IMR-90 (cell line): ENCODE measurements at regions not wholly inside any gene's neighbourhood (a gene's known extent, or its start where the extent isn't known, plus 50 kb on each side); places are given as distances from the start of the nearest gene placed in this dataset.

ENCODE experiments used
- BHLHE40 ChIP-seq: fragments of 150-350 bp; IDR thresholded peaks from 2 replicates; pipeline ENCODE4 v1.6.1; 2016; ENCODE audit warnings: mild to moderate bottlenecking, low read depth, low read length
- CEBPB ChIP-seq: IDR thresholded peaks from 2 replicates; pipeline ENCODE4 v1.6.1; 2012; ENCODE audit warnings: low read depth, low read length, improper control_type of control experiment
- CHD1 ChIP-seq: IDR thresholded peaks from 2 replicates; pipeline ENCODE4 v1.6.1; 2012; ENCODE audit warnings: low read depth, low read length, improper control_type of control experiment
- ELK1 ChIP-seq: fragments of 150-350 bp; IDR thresholded peaks from 2 replicates; pipeline ENCODE4 v1.6.1; 2016; ENCODE audit warnings: low read depth, mild to moderate bottlenecking, low read length, moderate library complexity, borderline replicate concordance
- MAFK ChIP-seq: IDR thresholded peaks from 2 replicates; pipeline ENCODE4 v1.6.1; 2012; ENCODE audit warnings: low read depth, low read length, improper control_type of control experiment
- MAZ ChIP-seq: IDR thresholded peaks from 2 replicates; pipeline ENCODE4 v1.6.1; 2012; ENCODE audit warnings: low read depth, mild to moderate bottlenecking, low read length, improper control_type of control experiment, moderate library complexity, borderline replicate concordance
- NFE2L2 ChIP-seq: fragments of 150-350 bp; IDR thresholded peaks from 2 replicates; pipeline ENCODE4 v1.6.1; 2016; ENCODE audit warnings: low read depth, mild to moderate bottlenecking, low read length
- POLR2A ChIP-seq: IDR thresholded peaks from 2 replicates; pipeline ENCODE4 v1.6.1; 2012; ENCODE audit warnings: mild to moderate bottlenecking, low read depth, low read length
- RAD21 ChIP-seq: IDR thresholded peaks from 2 replicates; pipeline ENCODE4 v1.6.1; 2012; ENCODE audit warnings: low read length, improper control_type of control experiment
- RCOR1 ChIP-seq: IDR thresholded peaks from 2 replicates; pipeline ENCODE4 v1.6.1; 2012; ENCODE audit warnings: mild to moderate bottlenecking, low read length, improper control_type of control experiment; ENCODE audit not compliant: insufficient replicate concordance
- RFX5 ChIP-seq: IDR thresholded peaks from 2 replicates; pipeline ENCODE4 v1.8.0; 2012; ENCODE audit warnings: low read depth, mild to moderate bottlenecking, low read length, moderate library complexity
- SMC3 ChIP-seq: fragments of 150-350 bp; IDR thresholded peaks from 2 replicates; pipeline ENCODE4 v1.6.1; 2016; ENCODE audit warnings: low read depth, mild to moderate bottlenecking, antibody characterized with exemption, low read length, moderate library complexity
- TF ChIP-seq, protein P1 (sequence below): conservative IDR thresholded peaks from 2 replicates; pipeline ENCODE4 v1.5.1; 2012; ENCODE audit warnings: mild to moderate bottlenecking, low read depth, low read length, improper control_type of control experiment
- TF ChIP-seq, protein P2 (sequence below): fragments of 150-350 bp; IDR thresholded peaks from 2 replicates; pipeline ENCODE4 v1.6.1; 2017; ENCODE audit warnings: mild to moderate bottlenecking, antibody characterized with exemption, low read length, low read depth

GRCh38 chr1:59098655-59099054, 198.2 kb upstream of the FGGY start:
- TF ChIP-seq SMC3 (no peak), RFX5 (no peak), POLR2A (no peak), BHLHE40 (no peak), CEBPB (no peak), ELK1 (no peak), RAD21 (no peak), CHD1 (no peak), MAZ (no peak), MAFK (no peak), RCOR1 (no peak), NFE2L2 (no peak)
- TF ChIP-seq, protein P1, sequence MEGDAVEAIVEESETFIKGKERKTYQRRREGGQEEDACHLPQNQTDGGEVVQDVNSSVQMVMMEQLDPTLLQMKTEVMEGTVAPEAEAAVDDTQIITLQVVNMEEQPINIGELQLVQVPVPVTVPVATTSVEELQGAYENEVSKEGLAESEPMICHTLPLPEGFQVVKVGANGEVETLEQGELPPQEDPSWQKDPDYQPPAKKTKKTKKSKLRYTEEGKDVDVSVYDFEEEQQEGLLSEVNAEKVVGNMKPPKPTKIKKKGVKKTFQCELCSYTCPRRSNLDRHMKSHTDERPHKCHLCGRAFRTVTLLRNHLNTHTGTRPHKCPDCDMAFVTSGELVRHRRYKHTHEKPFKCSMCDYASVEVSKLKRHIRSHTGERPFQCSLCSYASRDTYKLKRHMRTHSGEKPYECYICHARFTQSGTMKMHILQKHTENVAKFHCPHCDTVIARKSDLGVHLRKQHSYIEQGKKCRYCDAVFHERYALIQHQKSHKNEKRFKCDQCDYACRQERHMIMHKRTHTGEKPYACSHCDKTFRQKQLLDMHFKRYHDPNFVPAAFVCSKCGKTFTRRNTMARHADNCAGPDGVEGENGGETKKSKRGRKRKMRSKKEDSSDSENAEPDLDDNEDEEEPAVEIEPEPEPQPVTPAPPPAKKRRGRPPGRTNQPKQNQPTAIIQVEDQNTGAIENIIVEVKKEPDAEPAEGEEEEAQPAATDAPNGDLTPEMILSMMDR, result no peak
- TF ChIP-seq, protein P2, sequence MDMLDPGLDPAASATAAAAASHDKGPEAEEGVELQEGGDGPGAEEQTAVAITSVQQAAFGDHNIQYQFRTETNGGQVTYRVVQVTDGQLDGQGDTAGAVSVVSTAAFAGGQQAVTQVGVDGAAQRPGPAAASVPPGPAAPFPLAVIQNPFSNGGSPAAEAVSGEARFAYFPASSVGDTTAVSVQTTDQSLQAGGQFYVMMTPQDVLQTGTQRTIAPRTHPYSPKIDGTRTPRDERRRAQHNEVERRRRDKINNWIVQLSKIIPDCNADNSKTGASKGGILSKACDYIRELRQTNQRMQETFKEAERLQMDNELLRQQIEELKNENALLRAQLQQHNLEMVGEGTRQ, result no peak
